Lower leg skin (tissue), 4 donors: ENCODE measurements at regions not wholly inside any gene's neighbourhood (a gene's known extent, or its start where the extent isn't known, plus 50 kb on each side); places are given as distances from the start of the nearest gene placed in this dataset.

Experiments
- DNase-seq, 2 donors: peaks; one replicate each; pipeline ENCODE4 v3.0.0-alpha.2; 2019; ENCODE audit warnings: low spot score in 2 of 2
- H3K4me3 ChIP-seq: fragments of 200-600 bp; sonication (generic); 2 replicates; pipeline ENCODE4 v1.5.1; 2017; ENCODE audit warnings: mild to moderate bottlenecking, low read depth; ENCODE audit not compliant: poor library complexity, severe bottlenecking
- POLR2A ChIP-seq, 2 donors: fragments of 450-650 bp; IDR thresholded peaks; one replicate each; pipeline ENCODE4 v1.6.1; 2016 to 2017; ENCODE audit warnings: antibody characterized with exemption in 2 of 2, mild to moderate bottlenecking in 1 of 2, moderate library complexity in 1 of 2
- WGBS, 2 donors: methylation state at CpG; one replicate each; pipeline ENCODE4 v1.1.5; 2018; 5-methylcytosine and 5-hydroxymethylcytosine counted together
- intact Hi-C: fragments of 100-400 bp; cut with DNase I; formaldehyde crosslinking; loops from one replicate; pipeline ENCODE4 v1.15.0; 2023; ENCODE audit warnings: low total_unique reads
- TF ChIP-seq, protein P1 (sequence below), 3 donors: fragments of 450-650 bp; IDR thresholded peaks; one replicate each; pipeline ENCODE4 v1.5.1; 2016; ENCODE audit warnings: antibody characterized with exemption in 3 of 3, mild to moderate bottlenecking in 3 of 3, moderate library complexity in 2 of 3

DNA sequence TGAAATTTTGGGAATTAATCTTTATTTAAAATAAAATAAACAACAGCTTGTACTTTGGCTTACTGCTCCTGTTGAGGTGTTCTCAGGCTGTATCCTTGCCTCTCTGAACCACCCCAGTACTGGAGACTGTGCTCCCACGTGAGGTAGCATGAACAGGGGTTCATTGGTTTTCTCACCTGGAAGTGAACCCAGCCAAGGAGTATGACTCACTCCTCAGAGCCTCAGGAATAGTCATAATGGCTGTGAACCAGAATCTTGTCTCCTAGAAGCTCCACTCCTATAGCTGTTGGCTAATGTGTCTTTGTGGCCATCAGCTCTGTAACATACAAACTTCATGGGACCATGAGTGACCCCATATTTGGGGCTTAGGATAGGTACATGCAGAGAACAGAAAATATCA, 122.5 kb upstream of the ST8SIA2 start:
- no peak overlapping the region for H3K4me3 ChIP-seq
- TF ChIP-seq, protein P1, sequence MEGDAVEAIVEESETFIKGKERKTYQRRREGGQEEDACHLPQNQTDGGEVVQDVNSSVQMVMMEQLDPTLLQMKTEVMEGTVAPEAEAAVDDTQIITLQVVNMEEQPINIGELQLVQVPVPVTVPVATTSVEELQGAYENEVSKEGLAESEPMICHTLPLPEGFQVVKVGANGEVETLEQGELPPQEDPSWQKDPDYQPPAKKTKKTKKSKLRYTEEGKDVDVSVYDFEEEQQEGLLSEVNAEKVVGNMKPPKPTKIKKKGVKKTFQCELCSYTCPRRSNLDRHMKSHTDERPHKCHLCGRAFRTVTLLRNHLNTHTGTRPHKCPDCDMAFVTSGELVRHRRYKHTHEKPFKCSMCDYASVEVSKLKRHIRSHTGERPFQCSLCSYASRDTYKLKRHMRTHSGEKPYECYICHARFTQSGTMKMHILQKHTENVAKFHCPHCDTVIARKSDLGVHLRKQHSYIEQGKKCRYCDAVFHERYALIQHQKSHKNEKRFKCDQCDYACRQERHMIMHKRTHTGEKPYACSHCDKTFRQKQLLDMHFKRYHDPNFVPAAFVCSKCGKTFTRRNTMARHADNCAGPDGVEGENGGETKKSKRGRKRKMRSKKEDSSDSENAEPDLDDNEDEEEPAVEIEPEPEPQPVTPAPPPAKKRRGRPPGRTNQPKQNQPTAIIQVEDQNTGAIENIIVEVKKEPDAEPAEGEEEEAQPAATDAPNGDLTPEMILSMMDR (IDR thresholded peaks at IDR 0.05), result no peak
- TF ChIP-seq POLR2A (IDR thresholded peaks at IDR 0.05), result no peak
- no peak for DNase-seq
- intact Hi-C loops, result no loop called here
- WGBS, 2 donors, result 43 to 62% methylated on average over 1 of the region's 1 CpG

DNA sequence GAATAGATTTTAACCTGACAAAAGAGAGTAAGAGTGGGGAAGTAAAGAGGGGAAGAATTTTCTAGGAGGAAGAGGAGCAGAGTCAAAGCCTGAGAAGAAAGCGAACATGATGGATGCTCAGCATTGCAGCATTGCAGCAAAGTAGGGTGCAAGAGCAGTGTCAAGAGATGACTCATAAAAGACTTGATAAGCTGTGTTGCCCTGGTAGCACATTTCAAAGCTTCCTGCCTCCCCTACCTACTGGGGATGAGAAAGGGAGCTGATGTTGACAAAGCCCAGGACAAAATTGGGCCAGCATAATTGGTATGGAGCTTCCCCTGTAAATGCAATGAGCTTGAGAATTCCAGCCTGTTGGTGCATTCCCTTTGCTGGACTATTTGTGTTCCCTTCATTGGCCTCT, 121.6 kb upstream of the ST8SIA2 start:
- no peak for DNase-seq
- intact Hi-C loops, result no loop called here
- 81 to 95% methylated on average over 1 of the region's 1 CpG for WGBS, 2 donors
- no peak overlapping the region for H3K4me3 ChIP-seq
- no peak for TF ChIP-seq POLR2A (IDR thresholded peaks at IDR 0.05)
- TF ChIP-seq, protein P1 (IDR thresholded peaks at IDR 0.05), result no peak

DNA sequence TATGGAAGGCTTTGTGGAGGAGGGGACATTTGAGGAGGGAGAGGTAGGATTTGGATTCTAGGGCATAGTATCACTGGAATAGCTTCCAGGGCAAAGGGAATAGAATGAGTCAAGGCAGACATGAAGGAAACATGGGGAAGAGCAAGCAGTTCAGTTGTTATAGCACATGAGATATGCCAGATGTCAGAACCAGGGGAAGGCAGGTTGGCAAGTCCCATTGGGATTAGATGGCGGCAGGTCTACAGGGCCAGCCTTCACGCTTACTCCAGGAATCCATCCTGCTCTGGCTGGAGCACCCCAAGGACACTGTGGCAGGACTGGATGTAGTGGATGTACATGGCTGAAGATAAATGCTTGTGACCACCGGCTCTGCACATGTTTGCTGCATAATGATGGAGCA, 120.4 kb upstream of the ST8SIA2 start:
- no peak for DNase-seq
- intact Hi-C loops, result no loop called here
- H3K4me3 ChIP-seq, result no peak overlapping the region
- TF ChIP-seq POLR2A (IDR thresholded peaks at IDR 0.05), result no peak
- TF ChIP-seq, protein P1 (IDR thresholded peaks at IDR 0.05), result no peak
- 84 to 91% methylated on average over 3 of the region's 3 CpGs for WGBS, 2 donors

DNA sequence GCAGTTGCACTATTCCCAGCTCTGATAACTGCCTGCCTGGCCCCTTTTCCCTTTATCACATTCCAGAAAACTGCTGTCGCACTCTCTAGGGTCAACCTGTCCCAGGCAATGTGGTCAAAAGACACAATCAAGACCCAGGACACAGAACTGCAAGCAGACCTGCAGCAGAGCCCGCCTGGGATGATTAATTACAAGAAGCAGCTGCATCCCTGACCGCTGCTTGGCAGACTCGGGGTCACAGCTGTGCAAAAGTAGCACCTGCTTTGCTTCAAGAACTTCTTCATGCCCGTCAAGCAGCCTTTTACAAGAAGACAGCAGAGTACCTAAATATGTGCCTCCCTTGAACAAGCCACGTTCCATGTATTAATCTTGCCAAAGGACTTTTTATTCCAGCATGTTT, 120.0 kb upstream of the ST8SIA2 start:
- 54 to 60% methylated on average over 6 of the region's 6 CpGs for WGBS, 2 donors

DNA sequence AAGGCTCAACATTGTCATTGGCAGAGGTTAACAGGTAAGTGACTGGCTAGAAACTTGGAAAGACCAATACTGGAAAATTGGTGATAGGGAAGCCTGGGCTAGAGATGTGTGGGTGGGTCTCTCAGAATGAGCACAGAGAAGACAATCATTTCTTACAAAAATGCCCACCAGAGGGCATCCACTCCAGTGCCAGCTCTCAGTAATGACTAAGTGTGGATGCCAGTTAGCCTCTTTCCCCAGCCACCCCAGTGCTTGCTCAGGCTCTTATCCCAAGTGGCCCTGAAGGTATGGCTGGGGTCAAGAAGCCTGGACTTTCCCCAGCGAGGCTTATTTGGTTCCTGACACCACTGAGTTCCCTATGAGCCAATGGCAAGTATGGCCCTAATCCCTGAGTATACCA, 115.9 kb upstream of the ST8SIA2 start:
- H3K4me3 ChIP-seq, result no peak overlapping the region
- intact Hi-C loops, result no loop called here
- WGBS, 2 donors, result 45 to 71% methylated on average over 1 of the region's 1 CpG
- no peak for DNase-seq
- TF ChIP-seq, protein P1 (IDR thresholded peaks at IDR 0.05), result no peak
- no peak for TF ChIP-seq POLR2A (IDR thresholded peaks at IDR 0.05)

More for the DNA sequence above, 120.0 kb upstream of the ST8SIA2 start:
- no peak for DNase-seq
- no peak overlapping the region for H3K4me3 ChIP-seq
- no peak for TF ChIP-seq POLR2A (IDR thresholded peaks at IDR 0.05)
- TF ChIP-seq, protein P1 (IDR thresholded peaks at IDR 0.05), result no peak
- intact Hi-C loops, result no loop called here

DNA sequence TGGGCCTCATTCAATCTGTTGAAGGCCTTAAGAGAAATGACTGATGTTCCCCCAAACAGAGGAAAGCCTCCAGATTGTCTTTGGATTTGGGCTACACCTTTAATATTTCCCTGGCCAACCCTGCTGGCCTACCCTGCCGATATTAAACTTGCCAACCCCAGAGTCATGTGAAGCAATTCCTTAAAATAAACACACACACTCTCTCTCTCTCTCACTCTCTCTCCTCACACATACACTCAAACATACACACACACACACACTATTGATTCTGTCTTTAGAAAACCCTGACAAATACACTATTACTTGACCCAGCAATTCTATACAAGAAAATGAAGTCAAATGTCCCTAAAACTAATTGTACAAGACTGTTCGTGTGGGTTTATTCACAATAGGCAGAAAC, 109.9 kb upstream of the ST8SIA2 start:
- no peak for DNase-seq
- WGBS, 2 donors, result 53 to 56% methylated on average over 2 of the region's 2 CpGs
- no peak overlapping the region for H3K4me3 ChIP-seq
- intact Hi-C loops, result no loop called here
- no peak for TF ChIP-seq POLR2A (IDR thresholded peaks at IDR 0.05)
- TF ChIP-seq, protein P1 (IDR thresholded peaks at IDR 0.05), result no peak
